Endometrial microvascular endothelial cells (primary cell): ENCODE measurements at regions not wholly inside any gene's neighbourhood (a gene's known extent, or its start where the extent isn't known, plus 50 kb on each side); places are given as distances from the start of the nearest gene placed in this dataset.

Experiments used
- in situ Hi-C: cut with HindIII; loops from 2 replicates; pipeline ENCODE4 v1.10.0; 2017; ENCODE audit warnings: low sequenced_read_pairs, low pct_unique_long_range_greater_than_20kb; ENCODE audit errors: inconsistent ontology term

DNA sequence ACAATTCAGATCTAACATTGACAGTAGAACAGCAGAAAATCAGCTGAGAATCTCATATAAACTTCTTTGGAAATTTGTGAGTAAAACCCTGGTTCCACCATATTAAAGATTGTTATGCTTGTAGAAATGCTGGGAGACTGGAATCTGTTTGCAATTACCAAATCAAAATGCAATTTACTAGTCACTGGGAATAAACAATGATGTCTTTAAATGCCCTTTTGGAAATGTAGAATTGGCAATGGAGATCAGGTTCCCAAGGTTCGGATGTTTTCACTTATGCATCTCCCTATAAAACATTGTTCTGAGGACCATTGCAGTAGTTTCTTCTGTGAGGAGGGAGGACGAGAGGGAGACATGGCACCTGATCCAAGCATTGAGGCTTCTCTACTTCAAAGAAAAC is 384.4 kb downstream of the TMEM167A start:
- in situ Hi-C loops: no loop called here

DNA sequence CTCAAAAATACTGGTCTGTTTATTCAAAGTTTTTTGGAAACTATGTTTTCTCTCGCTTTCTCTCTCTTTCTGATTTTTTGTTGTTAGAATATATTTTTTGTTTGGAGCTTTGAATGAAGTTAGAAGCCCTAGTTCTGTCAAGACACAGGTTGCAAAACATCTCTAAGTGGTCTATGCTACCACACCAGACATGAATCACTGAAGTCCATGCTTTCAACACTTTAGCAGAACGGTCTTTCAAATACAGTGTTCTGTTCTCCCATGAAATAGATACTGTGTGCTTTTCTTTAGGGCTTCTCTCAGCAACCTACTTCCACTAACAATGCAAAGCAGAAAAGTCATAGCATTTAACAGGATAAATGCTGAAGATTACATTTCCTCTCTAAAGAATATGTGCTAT is 392.5 kb downstream of the TMEM167A start:
- in situ Hi-C loops: no loop called here

DNA sequence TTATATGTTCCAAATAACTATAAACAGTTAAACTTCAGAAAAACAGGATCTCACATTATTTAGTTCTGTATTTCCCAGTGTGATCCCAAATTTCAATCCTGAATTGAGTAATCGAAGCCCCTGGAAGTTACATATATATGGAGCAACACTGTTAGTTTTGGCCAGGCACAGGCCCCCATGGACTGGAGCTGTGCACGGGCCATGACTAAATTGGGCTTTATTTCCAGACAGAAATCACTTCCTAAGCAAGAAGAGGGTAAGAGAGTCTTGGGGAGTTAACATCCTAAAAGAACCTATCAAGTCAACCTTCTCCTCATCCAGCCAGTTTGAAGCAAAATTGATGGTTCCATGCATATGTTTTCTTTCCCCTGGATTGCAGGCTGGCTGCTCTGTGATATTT is 393.0 kb downstream of the TMEM167A start:
- in situ Hi-C loops: no loop called here

DNA sequence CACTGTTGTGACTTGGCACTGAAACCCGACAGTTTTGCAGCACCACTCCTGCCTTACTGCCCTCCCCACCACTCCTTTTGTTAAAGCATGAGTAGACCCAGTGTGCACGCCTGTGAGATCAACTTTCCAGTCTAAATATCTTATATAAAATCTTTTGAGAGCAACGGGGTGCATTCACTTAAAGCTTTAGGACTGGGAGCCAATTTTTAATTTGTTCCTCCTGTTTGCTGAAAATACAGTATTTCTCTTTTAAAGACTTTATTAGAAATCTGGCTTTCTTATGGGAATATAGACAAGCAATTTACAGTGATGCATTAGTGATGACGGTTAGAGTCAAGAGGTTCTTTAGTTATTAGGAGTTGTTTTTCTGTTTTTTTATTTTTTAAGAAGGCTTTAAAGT is 397.5 kb downstream of the TMEM167A start:
- in situ Hi-C loops: no loop called here

DNA sequence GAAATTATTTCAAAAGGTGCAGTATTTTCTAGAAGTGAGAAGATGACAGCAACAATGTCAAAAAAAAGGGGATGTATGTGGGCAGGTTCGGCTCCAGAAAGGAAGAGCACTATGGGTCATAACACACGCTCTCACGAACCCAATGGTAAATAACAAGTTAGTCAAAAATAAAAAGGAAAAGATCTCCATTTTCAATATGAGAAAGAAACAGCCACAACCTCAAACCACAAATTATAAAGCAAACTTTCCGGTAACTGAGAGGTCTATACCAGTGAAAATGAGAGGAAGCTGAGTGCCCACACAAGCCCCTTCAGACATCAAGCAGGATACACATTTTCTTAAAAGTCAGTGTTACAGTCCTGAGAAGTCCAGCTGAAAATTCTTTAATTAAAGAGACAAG is 398.5 kb upstream of the RPS23 start:
- in situ Hi-C loops: no loop called here

DNA sequence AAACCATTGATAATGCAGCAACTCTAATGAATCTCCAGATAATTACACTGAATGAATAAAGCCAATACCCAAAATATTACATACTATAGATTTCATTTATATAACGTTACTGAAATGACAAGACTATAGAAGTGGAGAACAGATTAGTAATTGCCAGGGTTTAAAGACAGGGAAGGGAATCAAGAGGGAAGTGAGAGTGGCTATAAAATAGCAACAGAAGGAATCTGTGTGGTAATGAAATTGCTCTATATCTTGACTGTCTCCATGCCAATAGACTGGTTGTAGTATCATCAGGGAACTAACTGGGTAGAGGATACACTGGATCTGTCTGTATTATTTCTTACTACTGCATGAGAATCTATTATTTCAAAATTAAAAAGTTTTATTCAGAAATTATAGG is 396.5 kb upstream of the RPS23 start:
- in situ Hi-C loops: no loop called here

DNA sequence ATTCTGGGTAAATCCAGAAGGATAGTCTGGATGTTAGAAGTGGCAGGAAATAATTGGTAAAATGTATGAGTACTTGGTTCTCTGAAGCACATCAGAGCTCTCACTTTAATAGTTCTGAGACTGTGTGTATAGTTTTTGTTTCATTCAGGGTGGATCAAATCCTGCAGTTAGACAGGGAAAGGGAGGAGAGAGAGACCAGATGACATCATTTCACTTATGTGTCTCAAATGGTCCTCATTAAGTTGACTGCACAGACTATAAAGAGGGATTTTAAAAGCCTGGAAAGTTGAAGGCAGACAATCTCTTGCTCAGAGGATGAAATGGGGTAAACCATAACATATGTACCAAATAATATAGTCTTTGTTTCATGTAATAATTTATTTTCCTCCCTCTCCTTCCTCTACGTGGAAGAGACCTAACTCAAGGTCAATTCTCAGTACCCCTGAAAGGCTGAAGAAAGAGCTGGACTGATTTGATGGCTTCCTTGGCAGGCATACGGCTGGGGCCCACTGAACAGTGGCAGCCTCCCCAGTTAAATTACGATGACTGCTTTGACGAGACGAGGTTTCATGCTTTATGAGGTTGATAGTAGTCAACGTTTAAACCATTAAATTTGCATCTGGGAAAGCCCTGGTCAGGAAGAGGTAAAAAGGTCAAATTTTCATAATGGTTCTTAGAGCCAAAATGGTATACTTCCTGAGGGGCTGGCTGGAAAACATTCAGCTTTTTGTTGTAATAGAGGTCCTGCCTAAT is 395.1 kb upstream of the RPS23 start:
- in situ Hi-C loops: no loop called here

DNA sequence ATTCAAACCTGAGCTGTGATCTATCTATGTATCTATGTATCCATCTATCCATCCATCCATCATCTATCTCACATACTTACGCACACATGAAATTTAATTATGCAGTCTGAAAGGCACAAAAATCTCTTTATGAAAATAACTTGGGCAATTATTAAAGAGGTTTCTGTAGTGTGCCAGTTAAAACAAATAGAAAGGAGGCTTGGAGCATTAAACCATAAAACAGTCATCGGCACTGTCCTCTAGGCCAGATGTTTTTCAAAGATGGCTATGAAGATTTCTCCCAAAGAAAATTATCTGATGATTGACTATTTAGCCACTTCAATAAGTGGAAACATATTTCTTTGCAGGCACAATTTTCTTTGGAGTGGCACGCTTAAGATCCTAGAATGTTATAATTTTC is 392.5 kb upstream of the RPS23 start:
- in situ Hi-C loops: no loop called here

DNA sequence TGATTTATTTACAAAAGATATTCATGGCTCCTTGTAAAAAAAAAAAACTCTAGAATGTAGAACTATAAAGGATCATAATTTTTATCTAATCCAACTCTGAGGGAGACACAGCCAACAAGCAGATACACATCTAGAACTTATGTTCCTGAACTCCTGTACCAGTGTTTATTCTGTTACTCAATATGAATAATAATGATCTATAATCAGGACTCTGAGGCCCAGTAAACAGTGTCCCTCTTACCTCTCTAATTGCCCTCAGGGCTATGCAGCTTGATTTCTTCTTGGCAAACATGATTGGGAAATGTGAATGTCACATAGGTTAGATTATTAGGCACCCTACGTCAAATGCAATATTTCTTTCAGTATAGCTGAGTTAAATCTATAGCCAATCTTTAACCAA is 391.6 kb upstream of the RPS23 start:
- in situ Hi-C loops: no loop called here

DNA sequence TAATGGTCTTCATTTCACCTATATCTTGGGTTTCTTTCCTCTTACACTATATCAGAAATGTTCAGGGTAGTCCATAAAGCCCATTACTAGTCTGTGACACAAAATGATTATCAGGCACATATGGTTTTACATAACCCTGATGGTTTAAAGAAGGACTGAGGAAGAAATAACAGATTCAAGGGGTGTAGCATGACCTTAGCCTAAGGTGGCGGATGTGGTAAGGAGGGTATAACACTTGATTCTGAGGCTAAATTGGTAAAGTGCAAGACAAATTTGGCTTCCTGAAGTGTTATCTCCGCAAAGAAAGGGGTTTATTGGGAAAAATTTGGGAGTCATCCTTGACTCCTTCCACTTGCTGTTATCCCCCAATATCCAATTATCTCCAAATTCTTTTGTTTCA is 388.2 kb upstream of the RPS23 start:
- in situ Hi-C loops: no loop called here

DNA sequence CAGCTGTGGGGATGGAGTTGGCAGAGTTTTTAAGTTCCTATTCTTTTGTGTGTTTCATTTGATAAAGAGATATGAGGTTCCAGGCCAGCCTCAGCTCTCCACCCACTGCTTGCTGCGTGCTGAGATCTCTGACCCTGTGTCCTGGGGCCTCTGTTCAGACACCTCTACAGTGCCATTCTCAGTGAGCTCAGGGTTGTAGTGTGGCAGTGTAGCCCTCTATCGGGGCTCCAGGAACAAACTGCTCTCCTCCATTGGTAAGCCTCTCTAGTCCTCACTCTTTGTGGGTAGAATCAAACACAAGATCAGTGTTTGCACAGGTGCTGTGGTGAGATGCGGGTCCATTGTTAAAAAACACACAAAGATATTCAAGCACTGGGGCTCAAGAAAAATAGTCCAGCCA is 386.6 kb upstream of the RPS23 start:
- in situ Hi-C loops: no loop called here

DNA sequence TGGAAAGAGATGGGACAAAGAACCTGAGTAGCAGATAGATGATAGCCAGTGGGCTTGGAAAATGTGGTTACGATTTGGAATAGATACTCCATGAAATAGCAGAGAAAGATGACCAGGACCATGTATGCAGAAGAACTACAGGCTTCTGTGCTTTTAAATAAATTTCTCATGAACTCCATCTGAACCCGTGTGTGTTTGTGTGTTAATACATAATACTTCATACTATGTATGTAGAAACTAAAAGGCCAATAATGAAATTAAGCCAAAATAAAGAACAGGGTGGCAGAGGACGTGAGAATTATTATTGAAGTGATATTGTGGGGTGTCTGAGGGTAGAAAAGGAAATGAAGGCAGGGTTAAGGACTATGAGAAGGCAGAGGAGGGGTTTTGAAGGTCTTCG is 385.1 kb upstream of the RPS23 start:
- in situ Hi-C loops: no loop called here

DNA sequence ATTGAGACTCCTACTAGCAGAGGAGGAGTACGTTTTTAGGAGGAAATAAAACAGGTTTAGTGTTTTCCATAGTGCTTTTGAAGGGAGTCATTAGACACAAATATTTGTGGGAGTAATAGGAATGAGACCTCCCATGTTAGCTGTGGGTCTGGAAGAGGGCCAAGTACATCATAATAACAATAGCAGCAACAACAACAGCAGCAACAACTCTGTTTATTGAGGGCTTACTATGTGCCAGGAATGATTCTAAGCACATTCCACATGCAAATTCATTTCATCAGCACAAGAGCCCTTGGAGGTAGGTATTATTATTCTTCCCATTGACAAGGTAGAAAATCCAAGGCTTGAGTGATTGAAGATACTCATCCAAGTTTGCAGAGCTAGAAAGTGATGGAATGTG is 384.2 kb upstream of the RPS23 start:
- in situ Hi-C loops: no loop called here

DNA sequence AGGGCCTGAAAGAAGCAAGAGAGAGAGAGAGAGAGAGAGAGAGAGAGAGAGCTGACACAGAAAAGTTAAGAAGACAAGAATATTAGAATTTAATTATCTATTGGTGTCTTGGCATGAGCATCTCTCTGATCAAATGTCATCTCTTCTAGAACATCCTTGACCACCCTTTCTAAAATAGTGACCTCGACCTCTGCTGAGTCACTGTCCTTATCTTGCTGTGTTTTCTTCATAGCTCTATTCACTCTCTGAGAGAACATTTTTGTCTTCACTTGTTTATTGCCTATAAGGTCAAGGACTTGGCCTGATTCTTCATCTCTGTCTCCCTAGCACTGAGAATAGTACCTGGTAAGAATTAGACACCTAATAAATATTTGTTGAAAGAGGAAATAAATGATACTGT is 383.8 kb upstream of the RPS23 start:
- in situ Hi-C loops: no loop called here

DNA sequence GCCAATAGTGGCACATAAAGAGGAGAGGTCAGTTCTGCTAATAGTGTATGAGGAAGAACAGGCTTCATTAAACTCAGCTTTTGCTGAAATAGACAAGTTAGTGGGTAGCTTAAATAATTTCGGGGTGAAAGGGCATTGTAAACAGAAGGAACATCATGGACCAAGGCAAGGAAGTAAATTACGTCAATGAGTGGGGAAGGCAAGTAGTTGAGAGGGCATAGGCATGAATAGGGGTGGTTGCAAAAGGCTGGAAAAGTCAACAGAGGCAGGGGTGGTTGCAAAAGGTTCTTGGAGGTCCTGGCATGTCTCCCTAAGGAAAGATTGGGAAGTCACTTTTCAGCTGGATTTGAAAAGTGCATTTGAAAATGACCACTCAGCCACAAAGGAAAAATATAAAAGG is 383.3 kb upstream of the RPS23 start:
- in situ Hi-C loops: no loop called here

DNA sequence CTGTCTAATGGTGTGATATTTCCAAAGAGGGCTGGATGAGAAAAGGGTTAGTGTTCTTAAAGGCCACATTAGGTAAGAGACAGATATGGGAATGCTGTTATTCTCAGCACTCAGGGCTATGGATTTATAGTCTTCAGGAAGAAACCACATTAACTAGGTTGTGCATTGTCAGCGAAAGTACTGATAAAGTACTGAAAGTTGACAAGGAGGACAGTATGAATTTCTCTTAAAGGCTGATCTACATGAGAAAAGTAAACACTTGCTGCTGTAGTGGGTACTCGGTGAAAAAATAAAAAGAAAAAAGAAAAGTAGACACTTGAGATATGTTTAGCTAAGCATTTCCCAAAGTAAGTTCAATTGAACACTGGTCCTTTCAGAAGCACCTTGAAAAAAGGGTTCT is 381.0 kb upstream of the RPS23 start:
- in situ Hi-C loops: no loop called here

DNA sequence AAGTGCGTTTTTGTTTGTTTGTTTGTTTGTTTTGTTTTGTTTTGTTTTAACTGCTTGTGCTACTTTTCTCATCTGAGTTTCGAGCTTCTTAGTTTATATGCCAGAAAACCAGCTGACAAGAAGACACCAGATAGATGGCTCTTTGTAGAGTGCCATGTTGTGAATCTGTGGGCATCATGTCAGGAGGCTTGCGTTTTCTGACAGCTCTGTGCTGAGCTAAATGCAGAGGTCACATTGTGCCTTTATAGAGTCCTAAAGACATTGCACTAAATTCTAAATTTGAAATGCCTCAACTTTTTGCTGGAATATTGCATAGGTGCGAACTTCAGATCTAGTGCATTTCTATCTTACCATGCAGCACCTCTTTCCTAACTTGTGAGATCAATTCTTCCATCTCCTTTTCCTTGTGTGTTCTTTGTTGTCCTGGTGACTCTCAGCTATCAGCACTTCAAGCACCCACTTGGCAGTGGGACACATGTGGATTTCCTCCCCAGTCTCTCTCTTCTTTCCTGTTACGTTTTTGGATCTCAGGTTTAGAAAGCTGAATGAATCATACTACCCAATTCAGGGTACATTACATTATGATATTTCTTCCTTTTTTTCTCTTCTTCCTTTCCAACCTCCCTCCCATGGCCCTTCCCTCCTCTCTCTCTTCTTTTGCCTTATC is 379.0 kb upstream of the RPS23 start:
- in situ Hi-C loops: no loop called here

DNA sequence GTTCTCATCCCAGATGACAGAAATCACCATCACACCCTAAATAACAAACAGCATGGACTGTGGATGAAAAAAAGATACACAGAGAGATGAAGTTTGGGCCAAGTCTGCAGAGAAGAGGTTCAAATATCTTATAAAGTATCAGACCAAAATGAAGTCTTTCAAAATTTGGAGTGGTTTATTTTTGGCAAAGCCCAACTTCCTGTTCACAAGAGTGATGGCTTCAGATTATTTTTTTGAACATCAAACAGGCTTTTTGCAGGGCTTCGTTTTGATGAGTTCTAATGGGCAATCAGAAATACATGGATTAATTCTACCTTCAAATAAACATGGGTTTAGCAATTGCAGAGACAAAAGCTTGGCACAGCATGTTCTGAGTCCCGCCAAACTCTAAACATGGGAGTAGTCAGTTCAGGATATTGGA is 378.2 kb upstream of the RPS23 start:
- in situ Hi-C loops: no loop called here

DNA sequence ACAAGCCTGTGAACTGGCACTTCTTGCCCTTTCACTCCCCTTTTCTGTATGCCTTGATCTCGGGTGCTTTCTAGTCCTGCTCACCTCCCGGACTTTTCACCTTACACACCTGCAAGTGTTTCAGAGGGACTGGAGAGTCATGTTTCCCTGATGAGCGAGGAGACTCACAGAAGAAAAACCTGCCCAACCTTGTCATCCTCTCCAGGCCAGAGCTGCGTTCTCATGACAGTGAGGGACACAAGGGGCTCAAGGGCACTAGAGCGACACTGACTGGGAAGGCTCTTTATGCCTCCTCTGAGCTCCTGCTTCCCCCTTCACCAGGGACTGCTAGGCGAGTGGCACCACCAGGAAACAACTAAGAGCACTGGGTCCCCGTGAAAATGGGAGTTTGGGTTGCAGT is 376.9 kb upstream of the RPS23 start:
- in situ Hi-C loops: no loop called here

DNA sequence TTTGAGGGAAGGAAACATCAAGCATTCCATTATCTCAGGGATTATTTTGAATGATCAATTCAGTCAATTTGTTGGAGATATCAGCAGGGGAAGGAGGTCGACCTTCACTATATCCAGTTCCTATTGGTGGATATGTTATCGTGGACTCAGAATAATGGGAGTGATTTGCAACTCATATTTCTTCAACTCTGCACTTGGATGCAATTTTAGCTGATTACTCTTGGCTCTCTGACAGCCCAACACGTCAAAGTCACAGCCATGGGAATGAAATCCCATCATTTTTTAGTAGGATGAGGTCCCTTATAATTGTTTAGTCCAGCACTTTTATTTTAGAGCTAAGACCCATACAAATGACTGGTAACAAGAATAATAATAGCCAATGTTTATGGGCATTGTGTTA is 371.8 kb upstream of the RPS23 start:
- in situ Hi-C loops: no loop called here

DNA sequence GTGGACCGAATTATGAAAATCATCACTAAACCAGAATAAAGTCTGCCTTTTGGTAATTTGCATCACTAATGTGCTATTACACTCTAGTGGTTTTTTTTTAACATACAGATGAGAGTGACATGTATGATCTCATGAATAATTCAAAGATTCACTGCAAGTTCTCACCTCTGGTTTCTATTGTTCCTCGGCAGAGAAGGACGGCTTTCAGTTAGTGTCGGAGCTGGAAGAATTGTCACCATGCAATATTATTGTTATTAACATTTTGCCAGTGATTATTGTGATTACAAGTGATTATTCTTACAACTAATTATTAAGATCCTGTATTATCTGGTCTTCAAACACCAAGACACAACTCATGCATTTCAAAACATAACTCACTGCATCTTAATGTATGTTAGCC is 366.6 kb upstream of the RPS23 start:
- in situ Hi-C loops: no loop called here
